IMR-90 (cell line): ENCODE measurements at regions not wholly inside any gene's neighbourhood (a gene's known extent, or its start where the extent isn't known, plus 50 kb on each side); places are given as distances from the start of the nearest gene placed in this dataset.

ENCODE experiments used
- ATAC-seq: fragments of 200-7000 bp; cut with Tn5 transposase; 2 replicates; pipeline ENCODE4 v1.9.1; 2020; ENCODE audit warnings: low read depth, mild to moderate bottlenecking, moderate library complexity
- BruUV-seq: library from RNA; stranded (reverse); fragments of 400-500 nt; replicated peaks from 2 replicates; lab custom pipeline; 2021; lab: Mats Ljungman, UMichigan
- CTCF ChIA-PET: fragments of 300-600 bp; formaldehyde crosslinking; extraction: SDS; loops from one replicate; lab custom pipeline; 2021; ENCODE audit warnings: antibody characterized with exemption; lab: Yijun Ruan, JAX
- POLR2A ChIA-PET: fragments of 300-600 bp; sonication (Branson Sonifier 250); formaldehyde crosslinking; loops from one replicate; lab custom pipeline; 2022; ENCODE audit warnings: antibody characterized with exemption; ENCODE audit not compliant: unreplicated experiment; lab: Charles Lee
- DNase-seq: peaks from one replicate; pipeline ENCODE4 v3.0.0; 2013
- H2AFZ ChIP-seq: replicated peaks from 2 replicates; pipeline ENCODE3; 2013; ENCODE audit warnings: low read length, mild to moderate bottlenecking; ENCODE audit not compliant: poor library complexity
- H2AK5ac ChIP-seq: 2 replicates; pipeline ENCODE4 v1.6.1; 2013; ENCODE audit warnings: low read depth, low read length, inconsistent platforms
- H2AK9ac ChIP-seq: replicated peaks from 2 replicates; pipeline ENCODE3; 2013; ENCODE audit warnings: mild to moderate bottlenecking, low read depth, low read length, moderate library complexity; ENCODE audit not compliant: poor library complexity
- H2BK120ac ChIP-seq: 2 replicates; pipeline ENCODE4 v1.6.1; 2013; ENCODE audit warnings: low read depth, low read length, inconsistent platforms
- H2BK15ac ChIP-seq: 3 replicates; pipeline ENCODE4 v1.6.1; 2013; ENCODE audit warnings: low read depth, low read length, inconsistent platforms
- H2BK20ac ChIP-seq: 2 replicates; pipeline ENCODE4 v1.6.1; 2013; ENCODE audit warnings: low read depth, mild to moderate bottlenecking, inconsistent platforms, low read length, moderate library complexity
- H2BK5ac ChIP-seq: 2 replicates; pipeline ENCODE4 v1.6.1; 2013; ENCODE audit warnings: mild to moderate bottlenecking, low read depth, low read length, inconsistent platforms; ENCODE audit not compliant: poor library complexity, severe bottlenecking
- H3K14ac ChIP-seq: replicated peaks from 2 replicates; pipeline ENCODE4 v1.6.1; 2013; ENCODE audit warnings: low read depth, low read length, inconsistent platforms
- H3K18ac ChIP-seq: 2 replicates; pipeline ENCODE4 v1.6.1; 2013; ENCODE audit warnings: low read depth, low read length, control low read depth
- H3K23ac ChIP-seq: 2 replicates; pipeline ENCODE4 v1.6.1; 2013; ENCODE audit warnings: low read depth, low read length, inconsistent platforms
- H3K27ac ChIP-seq: 2 replicates; pipeline ENCODE4 v1.5.1; 2013; ENCODE audit warnings: mild to moderate bottlenecking, control low read depth, low read length; ENCODE audit not compliant: insufficient read depth
- H3K27me3 ChIP-seq: 2 replicates; pipeline ENCODE4 v1.6.1; 2013; ENCODE audit warnings: low read length; ENCODE audit not compliant: control insufficient read depth, insufficient read depth
- H3K36me3 ChIP-seq: 2 replicates; pipeline ENCODE4 v1.6.1; 2013; ENCODE audit warnings: low read length, mixed read lengths; ENCODE audit not compliant: control insufficient read depth, insufficient read depth
- H3K4ac ChIP-seq: 2 replicates; pipeline ENCODE4 v1.6.1; 2013; ENCODE audit warnings: low read depth, low read length, inconsistent platforms
- H3K4me1 ChIP-seq: 2 replicates; pipeline ENCODE4 v1.6.1; 2013; ENCODE audit warnings: low read length, mixed read lengths; ENCODE audit not compliant: control insufficient read depth, insufficient read depth
- H3K4me2 ChIP-seq: 2 replicates; pipeline ENCODE4 v1.6.1; 2013; ENCODE audit warnings: low read depth, mild to moderate bottlenecking, control low read depth, low read length, moderate library complexity
- H3K4me3 ChIP-seq: 2 replicates; pipeline ENCODE4 v1.5.1; 2013; ENCODE audit warnings: low read depth, mild to moderate bottlenecking, control low read depth, low read length, moderate library complexity; ENCODE audit not compliant: insufficient read depth
- H3K56ac ChIP-seq: 2 replicates; pipeline ENCODE4 v1.6.1; 2013; ENCODE audit warnings: low read length, inconsistent platforms; ENCODE audit not compliant: insufficient read depth; ENCODE audit errors: extremely low read depth
- H3K79me1 ChIP-seq, 2 experiments: 2 replicates each; pipeline ENCODE4 v1.6.1; 2013; ENCODE audit warnings: low read length in 2 of 2, inconsistent platforms in 1 of 2, low read depth in 1 of 2
- H3K9ac ChIP-seq: 2 replicates; pipeline ENCODE4 v1.6.1; 2013; ENCODE audit warnings: low read depth, low read length, control low read depth
- H3K9me1 ChIP-seq: 2 replicates; pipeline ENCODE4 v1.6.1; 2013; ENCODE audit warnings: low read length, inconsistent platforms; ENCODE audit not compliant: insufficient read depth
- H3K9me3 ChIP-seq: 2 replicates; pipeline ENCODE4 v1.6.1; 2013; ENCODE audit warnings: low read length; ENCODE audit not compliant: control insufficient read depth, insufficient read depth
- H4K20me1 ChIP-seq: 2 replicates; pipeline ENCODE4 v1.6.1; 2013; ENCODE audit warnings: low read length, inconsistent platforms; ENCODE audit not compliant: insufficient read depth
- H4K5ac ChIP-seq: 2 replicates; pipeline ENCODE4 v1.6.1; 2013; ENCODE audit warnings: mild to moderate bottlenecking, low read depth, low read length, control low read depth
- H4K8ac ChIP-seq, 2 experiments: 2 replicates each; pipeline ENCODE4 v1.6.1; 2013; ENCODE audit warnings: low read depth in 2 of 2, low read length in 2 of 2, control low read depth in 1 of 2, inconsistent platforms in 1 of 2
- H4K91ac ChIP-seq: 2 replicates; pipeline ENCODE4 v1.6.1; 2013; ENCODE audit warnings: low read depth, low read length, inconsistent platforms; ENCODE audit not compliant: insufficient read depth
- MAZ ChIP-seq: IDR thresholded peaks from 2 replicates; pipeline ENCODE4 v1.6.1; 2012; ENCODE audit warnings: low read depth, mild to moderate bottlenecking, low read length, improper control_type of control experiment, moderate library complexity, borderline replicate concordance
- NFE2L2 ChIP-seq: fragments of 150-350 bp; IDR thresholded peaks from 2 replicates; pipeline ENCODE4 v1.6.1; 2016; ENCODE audit warnings: low read depth, mild to moderate bottlenecking, low read length
- WGBS, 2 experiments: methylation state at CpG; one replicate each; pipeline versions ENCODE4 v1.1.5 to v1.1.7; 2013; ENCODE audit warnings: missing lambda C conversion rate in 2 of 2; ENCODE audit not compliant: insufficient read length in 1 of 2; ENCODE audit errors: extremely low coverage in 2 of 2; 5-methylcytosine and 5-hydroxymethylcytosine counted together
- dilution Hi-C: fragments of 300-500 bp; cut with HindIII; formaldehyde crosslinking; loops from one replicate; pipeline ENCODE4 v1.14.3; 2018; ENCODE audit warnings: low sequenced_read_pairs; ENCODE audit not compliant: unreplicated experiment
- in situ Hi-C: fragments of 300-500 bp; cut with MboI; formaldehyde crosslinking; loops from 3 replicates; pipeline ENCODE4 v1.14.3; 2019; ENCODE audit warnings: low sequenced_read_pairs, inconsistent platforms, mixed read lengths
- intact Hi-C: fragments of 100-400 bp; cut with micrococcal nuclease; formaldehyde crosslinking; loops from 2 replicates; pipeline ENCODE4 v1.10.0; 2022

DNA sequence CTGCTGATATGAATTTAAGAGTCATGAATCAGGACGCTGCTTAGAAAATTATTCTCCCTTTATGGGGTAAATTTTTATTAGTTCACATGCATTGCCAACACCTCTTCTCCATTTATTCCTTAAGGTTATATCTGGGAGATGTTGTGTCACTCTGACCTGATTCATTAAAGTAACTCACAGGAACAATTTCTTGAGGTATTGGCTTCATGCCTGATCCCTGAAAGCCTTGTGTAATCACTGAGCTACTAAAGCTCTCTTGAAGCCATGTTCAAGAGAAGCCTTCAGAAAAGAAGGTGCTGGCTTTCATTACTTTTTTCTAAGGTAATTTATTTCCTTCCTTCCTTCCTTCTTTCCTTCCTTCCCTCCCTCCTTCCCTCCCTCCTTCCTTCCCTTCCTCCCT lies 420.6 kb downstream of the RAB38 start:
- no peak overlapping the region for H3K14ac ChIP-seq
- no peaks in the 10 kb centered on the region for H3K4me1 ChIP-seq
- no peak overlapping the region for H3K27ac ChIP-seq
- H4K91ac ChIP-seq: no peak overlapping the region
- H2AK9ac ChIP-seq: no peak overlapping the region
- no peak overlapping the region for H3K4me3 ChIP-seq
- H3K4me2 ChIP-seq: no peak overlapping the region
- no TSS peak for BruUV-seq
- H3K9me1 ChIP-seq: no peaks in the 10 kb centered on the region
- no peak overlapping the region for H2BK20ac ChIP-seq
- dilution Hi-C loops (no loop called here), intact Hi-C loops (no loop called here), in situ Hi-C loops (no loop called here)
- H3K27me3 ChIP-seq: no peaks in the 10 kb centered on the region
- H3K9ac ChIP-seq: no peak overlapping the region
- DNase-seq (no peak), ATAC-seq (no peak)
- H4K20me1 ChIP-seq: no peaks in the 10 kb centered on the region
- no peak overlapping the region for H2AFZ ChIP-seq
- no peak overlapping the region for H3K23ac ChIP-seq
- ChIA-PET POLR2A (no interaction called here), CTCF (interaction anchor here (0.8 kb wide), 1 partner anchor 11 kb away, joined by 3 read pairs; no protein-coding TSS in a partner anchor)
- H3K36me3 ChIP-seq: no peaks in the 10 kb centered on the region
- H2BK15ac ChIP-seq: no peak overlapping the region
- H3K79me1 ChIP-seq: no peaks in the 10 kb centered on the region
- H2AK5ac ChIP-seq: no peak overlapping the region
- WGBS, 2 experiments: no CpG with 5 or more reads among the region's 1 CpG
- no peak overlapping the region for H4K8ac ChIP-seq
- H3K9me3 ChIP-seq: no peaks in the 10 kb centered on the region
- no peak overlapping the region for H3K4ac ChIP-seq
- no peak overlapping the region for H2BK120ac ChIP-seq
- no peak for TF ChIP-seq MAZ
- TF ChIP-seq NFE2L2: no peak
- H3K18ac ChIP-seq: no peak overlapping the region
- H2BK5ac ChIP-seq: no peak overlapping the region
- H3K56ac ChIP-seq: no peak overlapping the region
- H4K5ac ChIP-seq: no peak overlapping the region
